Renal cortical epithelial cell (primary cell): ENCODE measurements at regions not wholly inside any gene's neighbourhood (a gene's known extent, or its start where the extent isn't known, plus 50 kb on each side); places are given as distances from the start of the nearest gene placed in this dataset.
"Not testable (repeated sequence)": the region's sequence is repeated elsewhere in the genome, so short reads cannot be mapped to it uniquely, and the experiment has no call there.

Experiments
- DNase-seq: peaks from one replicate; pipeline ENCODE4 v3.0.0-alpha.2; 2011; ENCODE audit warnings: low read depth

DNA sequence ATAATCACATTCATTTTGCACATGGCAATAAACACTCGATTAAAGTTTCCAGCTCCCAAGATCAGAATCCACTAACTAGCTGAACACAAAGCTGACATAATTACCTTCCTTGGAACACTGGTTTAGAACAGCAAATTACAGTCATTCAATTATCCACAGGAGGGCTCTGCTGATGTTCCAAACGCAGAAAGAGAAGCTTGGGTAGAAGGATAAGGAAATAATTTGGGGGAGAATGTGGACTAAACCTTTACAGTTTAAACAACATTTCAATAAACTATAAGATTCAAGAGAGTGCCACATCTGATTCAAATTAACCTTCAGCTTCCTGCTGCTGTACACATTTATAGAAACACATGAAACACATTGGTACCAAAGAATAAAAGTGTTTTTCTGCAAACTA, 67.8 kb upstream of the ARL4C start:
- DNase-seq: peak; percentile 42

GRCh38 chr2:234559609-234560008, 62.7 kb upstream of the ARL4C start:
- peak; percentile 34 for DNase-seq

DNA sequence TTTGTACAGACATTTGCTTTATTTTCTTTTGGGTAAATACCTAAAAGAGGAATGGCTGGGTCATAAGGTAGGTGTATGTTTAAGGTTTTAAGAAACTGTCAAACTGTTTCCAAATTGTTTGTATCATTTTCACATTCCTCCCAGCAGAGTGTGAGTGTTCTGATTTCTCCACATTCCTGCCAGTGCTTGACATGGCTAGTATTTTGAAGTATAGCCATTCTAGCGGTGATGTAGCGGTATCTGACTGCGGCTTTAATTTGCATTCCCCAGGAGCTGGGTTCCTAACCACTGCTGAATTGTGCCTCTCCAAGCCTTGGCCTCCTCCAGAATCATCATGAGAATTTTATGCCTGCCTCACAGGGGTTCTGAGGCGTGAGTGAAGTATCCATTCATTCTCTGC, 61.8 kb upstream of the ARL4C start:
- DNase-seq: no peak

- peak; percentile 69 for DNase-seq
Measured at GRCh38 chr2:234556848-234557573, 60.1 kb upstream of the ARL4C start.

- no peak for DNase-seq
Measured at GRCh38 chr2:234555616-234556249, 58.9 kb upstream of the ARL4C start.

DNA sequence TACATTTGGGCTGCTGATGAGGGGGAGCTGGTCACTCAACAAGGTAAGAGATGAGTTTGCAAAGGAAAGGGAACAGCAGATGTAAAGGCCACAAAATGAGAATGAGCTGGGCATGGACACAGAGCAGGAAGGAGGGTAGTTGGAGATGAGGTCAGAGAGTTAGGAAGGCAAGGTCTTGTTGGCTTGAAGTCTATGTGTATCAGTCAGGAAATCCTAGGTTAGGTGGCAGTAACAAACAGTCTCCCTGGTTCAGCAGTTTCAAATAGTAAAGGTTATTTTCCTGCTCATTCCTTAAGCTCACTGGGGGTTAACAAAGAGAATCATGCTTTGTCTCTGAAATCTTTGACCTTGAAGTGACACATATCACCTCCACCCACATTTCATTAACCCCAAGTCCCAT, 58.3 kb upstream of the ARL4C start:
- DNase-seq: no peak

GRCh38 chr2:234553223-234553622, 56.3 kb upstream of the ARL4C start:
- not testable (repeated sequence) for DNase-seq

DNA sequence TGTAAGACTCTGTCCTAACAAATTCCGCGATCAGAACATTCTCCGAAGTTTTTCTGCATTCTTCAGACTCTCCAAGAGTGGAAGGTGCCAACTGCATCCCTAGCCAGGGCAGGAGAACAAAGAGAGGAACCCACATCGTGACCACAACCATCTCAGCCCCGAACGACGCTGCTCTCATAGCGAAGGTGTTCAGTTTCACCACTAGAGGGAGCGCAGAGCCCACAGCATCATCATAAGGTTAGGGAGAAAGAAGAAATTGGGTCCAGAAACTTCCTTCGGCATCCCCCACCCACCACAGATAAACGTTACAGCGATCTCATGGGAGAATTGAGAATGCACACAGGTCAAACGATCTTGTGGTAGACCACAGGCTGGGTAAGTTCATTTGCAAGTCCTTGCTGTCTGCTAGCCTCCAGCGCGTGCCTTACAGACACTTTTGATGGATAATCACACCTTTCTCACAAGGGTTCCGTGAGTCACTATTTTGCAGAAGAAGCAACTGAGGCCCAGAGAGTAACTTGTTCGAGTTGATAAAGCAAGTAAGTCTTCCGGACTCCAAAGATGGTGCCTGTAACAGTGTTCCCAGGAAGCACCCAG, 53.7 kb upstream of the ARL4C start:
- peak; percentile 84 for DNase-seq

DNA sequence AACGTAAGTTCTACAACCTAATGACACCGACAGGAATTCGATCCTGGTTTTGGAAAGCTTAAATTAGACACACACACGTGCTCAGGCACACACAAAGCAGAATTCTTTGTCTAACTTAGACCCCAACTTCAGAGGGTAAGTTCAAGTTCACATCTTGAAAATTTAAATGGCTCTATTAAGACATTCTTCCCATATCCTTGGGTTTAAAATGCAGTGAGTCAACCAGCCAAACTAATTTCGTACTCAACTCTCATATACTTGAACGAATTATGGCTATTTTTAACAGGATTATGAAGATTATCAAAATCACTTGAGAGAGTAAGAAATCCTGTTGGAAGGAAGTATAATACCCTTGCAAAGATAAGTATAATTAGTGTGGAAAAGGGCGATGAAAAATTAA, 53.2 kb upstream of the ARL4C start:
- no peak for DNase-seq

GRCh38 chr2:234548695-234549420, 52.0 kb upstream of the ARL4C start:
- no peak for DNase-seq

- DNase-seq: no peak
Measured at GRCh38 chr2:234546770-234547169, 49.9 kb upstream of the ARL4C start.
